A549 (cell line): ENCODE measurements at regions not wholly inside any gene's neighbourhood (a gene's known extent, or its start where the extent isn't known, plus 50 kb on each side); places are given as distances from the start of the nearest gene placed in this dataset.

Source experiments
- MAFK ChIP-seq: fragments of 450-650 bp; IDR thresholded peaks from 2 replicates; pipeline ENCODE4 v1.6.1; 2014; ENCODE audit not compliant: partially characterized antibody
- MYC ChIP-seq: IDR thresholded peaks from 2 replicates; pipeline ENCODE4 v1.6.1; 2012; ENCODE audit warnings: mild to moderate bottlenecking, inconsistent platforms, low read length, improper control_type of control experiment, borderline replicate concordance
- POLR2A ChIP-seq: IDR thresholded peaks from 2 replicates; pipeline ENCODE4 v1.6.1; 2012; ENCODE audit warnings: mild to moderate bottlenecking, low read length
- SREBF2 ChIP-seq: fragments of 450-650 bp; IDR thresholded peaks from 2 replicates; pipeline ENCODE4 v1.6.1; 2014; ENCODE audit warnings: mild to moderate bottlenecking, moderate library complexity
- TF ChIP-seq, protein P1 (sequence below): fragments of >200 bp; sonication (Bioruptor Twin); formaldehyde crosslinking; IDR thresholded peaks from 3 replicates; pipeline ENCODE4 v1.5.1; 2016

DNA sequence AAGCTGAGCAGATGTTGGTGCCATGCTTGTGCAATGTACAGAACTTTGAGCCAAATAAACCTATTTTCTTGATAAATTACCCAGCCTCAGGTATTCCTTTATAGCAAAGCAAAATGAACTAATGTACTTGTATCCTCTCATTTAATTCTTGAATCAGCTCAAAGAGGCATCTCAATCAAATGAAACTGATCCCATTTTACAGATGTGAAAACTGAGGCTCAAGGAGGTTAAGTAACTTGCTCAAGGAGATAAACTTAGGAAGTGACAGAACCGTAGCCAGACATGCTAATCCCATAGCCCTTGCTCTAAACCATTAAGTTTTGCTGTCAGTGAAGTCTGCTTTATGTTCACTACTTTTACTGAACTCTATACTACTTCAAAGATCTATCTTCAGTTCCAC, 467.0 kb upstream of the UBE2E3 start:
- TF ChIP-seq, protein P1, sequence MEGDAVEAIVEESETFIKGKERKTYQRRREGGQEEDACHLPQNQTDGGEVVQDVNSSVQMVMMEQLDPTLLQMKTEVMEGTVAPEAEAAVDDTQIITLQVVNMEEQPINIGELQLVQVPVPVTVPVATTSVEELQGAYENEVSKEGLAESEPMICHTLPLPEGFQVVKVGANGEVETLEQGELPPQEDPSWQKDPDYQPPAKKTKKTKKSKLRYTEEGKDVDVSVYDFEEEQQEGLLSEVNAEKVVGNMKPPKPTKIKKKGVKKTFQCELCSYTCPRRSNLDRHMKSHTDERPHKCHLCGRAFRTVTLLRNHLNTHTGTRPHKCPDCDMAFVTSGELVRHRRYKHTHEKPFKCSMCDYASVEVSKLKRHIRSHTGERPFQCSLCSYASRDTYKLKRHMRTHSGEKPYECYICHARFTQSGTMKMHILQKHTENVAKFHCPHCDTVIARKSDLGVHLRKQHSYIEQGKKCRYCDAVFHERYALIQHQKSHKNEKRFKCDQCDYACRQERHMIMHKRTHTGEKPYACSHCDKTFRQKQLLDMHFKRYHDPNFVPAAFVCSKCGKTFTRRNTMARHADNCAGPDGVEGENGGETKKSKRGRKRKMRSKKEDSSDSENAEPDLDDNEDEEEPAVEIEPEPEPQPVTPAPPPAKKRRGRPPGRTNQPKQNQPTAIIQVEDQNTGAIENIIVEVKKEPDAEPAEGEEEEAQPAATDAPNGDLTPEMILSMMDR: no peak
- TF ChIP-seq POLR2A (no peak), MAFK (no peak), SREBF2 (no peak), MYC (no peak)
